GM12891 (cell line): ENCODE measurements at regions not wholly inside any gene's neighbourhood (a gene's known extent, or its start where the extent isn't known, plus 50 kb on each side); places are given as distances from the start of the nearest gene placed in this dataset.
"Not testable (repeated sequence)": the region's sequence is repeated elsewhere in the genome, so short reads cannot be mapped to it uniquely, and the experiment has no call there.

Source experiments
- DNase-seq: peaks from one replicate; pipeline ENCODE4 v3.0.0; 2011; ENCODE audit warnings: low spot score; ENCODE audit not compliant: insufficient read length
- FAIRE-seq: peaks from 2 replicates; lab custom pipeline; 2011; peaks lifted over from hg19 to GRCh38; lab: Jason Lieb, UNC
- PAX5 ChIP-seq: IDR thresholded peaks from 2 replicates; pipeline ENCODE4 v1.6.1; 2011; ENCODE audit warnings: low read length, moderate library complexity, mild to moderate bottlenecking; ENCODE audit not compliant: insufficient read depth, severe bottlenecking
- POLR2A ChIP-seq: IDR thresholded peaks from 2 replicates; pipeline ENCODE4 v1.6.1; 2011; ENCODE audit warnings: low read depth, low read length, control low read depth
- POLR2AphosphoS5 ChIP-seq: IDR thresholded peaks from 2 replicates; pipeline ENCODE4 v1.6.1; 2011; ENCODE audit warnings: low read depth, low read length, control low read depth
- POU2F2 ChIP-seq: IDR thresholded peaks from 2 replicates; pipeline ENCODE4 v1.6.1; 2011; ENCODE audit warnings: low read depth, mild to moderate bottlenecking, control low read depth, low read length, moderate library complexity
- SPI1 ChIP-seq: IDR thresholded peaks from 2 replicates; pipeline ENCODE4 v1.6.1; 2011; ENCODE audit warnings: low read depth, low read length, control low read depth
- TAF1 ChIP-seq: IDR thresholded peaks from 2 replicates; pipeline ENCODE4 v1.6.1; 2011; ENCODE audit warnings: low read depth, low read length, control low read depth

DNA sequence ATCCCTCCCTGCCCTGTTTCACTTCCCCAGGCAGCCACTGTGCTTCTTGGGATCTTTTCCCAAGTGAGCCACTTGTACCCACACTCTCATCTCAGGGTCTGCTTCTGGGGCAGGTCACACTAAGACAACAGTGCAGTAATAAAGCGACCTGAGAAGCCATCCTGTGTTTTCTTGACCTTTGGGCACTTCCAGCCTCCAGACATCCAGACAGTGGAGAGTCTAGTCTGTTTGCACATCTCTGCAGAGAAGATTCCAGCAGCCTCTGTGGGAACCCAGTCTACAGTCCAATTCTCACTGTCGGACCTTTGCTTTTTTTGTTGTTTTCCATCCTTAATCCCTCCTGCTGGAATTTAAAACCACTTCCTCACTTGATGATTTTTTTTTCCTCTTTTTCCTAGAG lies 50.3 kb upstream of the ATP6AP2 start:
- no peak for DNase-seq
- TF ChIP-seq POU2F2 = no peak
- TF ChIP-seq SPI1 = no peak
- TF ChIP-seq POLR2A = no peak
- TF ChIP-seq PAX5 = no peak
- no peak for FAIRE-seq

DNA sequence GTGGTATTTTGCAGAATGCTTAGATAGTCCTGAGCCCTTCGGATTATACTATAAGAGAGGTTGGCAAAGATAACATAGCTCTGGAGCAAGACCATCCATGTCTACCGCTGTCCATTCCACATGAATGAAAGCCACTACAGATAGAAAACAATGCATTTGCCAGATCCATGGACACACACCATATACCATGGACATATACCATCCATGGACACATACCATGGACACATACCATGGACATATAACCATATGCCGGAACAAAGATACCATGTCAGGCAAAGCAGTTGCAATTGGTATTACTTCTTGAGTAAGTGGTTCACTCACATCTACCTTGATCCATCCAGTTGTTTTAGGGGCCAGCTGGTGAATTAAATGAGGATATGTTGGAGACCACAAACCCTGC lies 53.2 kb upstream of the ATP6AP2 start:
- TF ChIP-seq TAF1 = no peak
- no peak for TF ChIP-seq POU2F2
- TF ChIP-seq POLR2A = no peak
- no peak for TF ChIP-seq SPI1
- no peak for TF ChIP-seq PAX5
- TF ChIP-seq POLR2AphosphoS5 = no peak
- no peak for DNase-seq
- no peak for FAIRE-seq

DNA sequence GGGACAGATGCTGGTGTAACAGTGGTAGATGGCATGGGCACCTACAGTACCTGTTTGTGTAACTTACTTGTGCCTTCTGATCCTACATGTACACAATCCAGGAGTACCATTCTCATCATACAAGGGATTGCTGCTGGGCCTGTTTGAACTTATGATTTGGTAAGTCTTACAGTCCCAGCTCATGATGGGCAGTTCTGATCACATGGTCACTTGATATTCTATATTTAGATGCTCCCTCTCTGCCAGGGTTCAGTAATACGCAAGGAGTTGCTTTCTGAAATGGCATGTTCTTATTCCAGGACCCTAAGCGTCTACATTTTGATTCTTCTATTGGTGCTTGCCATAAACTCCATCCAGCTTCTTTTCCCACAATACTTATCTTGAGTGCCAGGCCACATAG lies 54.4 kb upstream of the ATP6AP2 start:
- FAIRE-seq = no peak
- TF ChIP-seq PAX5 (no peak), POLR2AphosphoS5 (no peak), SPI1 (no peak), POLR2A (no peak), POU2F2 (no peak), TAF1 (no peak)
- DNase-seq = no peak

DNA sequence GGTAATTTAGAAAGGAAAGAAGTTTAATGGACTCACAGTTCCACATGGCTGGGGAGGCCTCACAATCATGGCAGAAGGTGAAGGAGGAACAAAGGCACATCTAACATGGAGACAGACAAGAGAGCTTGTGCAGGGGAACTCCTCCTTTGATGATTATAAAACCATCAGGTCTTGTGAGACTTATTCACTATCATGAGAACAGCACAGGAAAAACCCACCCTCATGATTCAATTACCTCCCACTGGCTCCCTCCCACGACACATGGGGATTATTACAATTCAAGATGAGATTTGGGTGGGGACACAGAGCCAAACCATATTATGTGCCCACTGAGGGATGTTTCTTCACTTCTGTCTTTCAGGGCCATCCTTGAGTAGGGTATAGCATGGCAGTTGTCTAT lies 54.9 kb upstream of the ATP6AP2 start:
- FAIRE-seq = not testable (repeated sequence)

DNA sequence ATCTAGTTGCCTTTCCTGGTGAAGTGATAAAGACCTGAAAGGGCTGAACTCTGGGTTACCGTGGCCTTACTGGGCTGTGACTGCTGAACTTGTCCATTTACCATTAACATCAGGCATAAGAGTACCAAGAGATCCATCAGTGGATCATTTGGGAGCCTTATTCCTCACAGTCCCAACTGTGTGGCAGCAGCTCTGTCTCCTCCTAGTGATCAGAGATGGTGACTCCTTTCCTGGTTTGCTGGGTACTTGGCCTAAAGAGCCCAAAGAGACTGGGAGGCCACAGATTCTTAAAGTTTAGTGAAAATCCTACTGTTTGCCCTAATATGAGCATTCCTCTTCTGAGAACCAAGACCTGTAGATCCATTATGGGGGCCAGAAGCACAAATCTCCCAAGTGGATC lies 56.3 kb upstream of the ATP6AP2 start:
- TF ChIP-seq SPI1 (no peak), POU2F2 (no peak), POLR2A (no peak), TAF1 (no peak), PAX5 (no peak), POLR2AphosphoS5 (no peak)
- FAIRE-seq (no peak), DNase-seq (no peak)

More for the DNA sequence above, 54.9 kb upstream of the ATP6AP2 start:
- DNase-seq = not testable (repeated sequence)

DNA sequence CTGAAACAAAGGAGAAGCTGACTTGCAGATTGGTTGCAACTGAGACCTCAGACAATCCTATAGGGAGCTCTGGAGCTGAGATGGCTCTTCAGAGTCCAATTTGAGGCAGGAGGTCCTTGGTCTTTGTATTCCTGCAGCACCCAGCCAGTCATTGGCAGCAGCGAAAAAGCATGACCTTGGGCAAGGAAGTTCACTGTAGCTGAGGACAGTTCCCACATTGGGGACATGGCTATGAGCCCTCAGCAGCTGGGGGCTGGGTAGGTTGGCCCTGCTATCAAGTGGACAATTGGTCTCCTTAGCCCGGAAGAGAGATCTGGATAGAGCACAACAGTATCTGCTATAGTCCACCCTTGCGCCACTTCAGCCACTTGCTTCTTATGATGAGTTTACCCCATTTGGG lies 56.9 kb upstream of the ATP6AP2 start:
- FAIRE-seq (no peak), DNase-seq (no peak)
- TF ChIP-seq POLR2A = no peak
- no peak for TF ChIP-seq PAX5
- no peak for TF ChIP-seq POU2F2
- no peak for TF ChIP-seq POLR2AphosphoS5
- TF ChIP-seq SPI1 = no peak
- TF ChIP-seq TAF1 = no peak

DNA sequence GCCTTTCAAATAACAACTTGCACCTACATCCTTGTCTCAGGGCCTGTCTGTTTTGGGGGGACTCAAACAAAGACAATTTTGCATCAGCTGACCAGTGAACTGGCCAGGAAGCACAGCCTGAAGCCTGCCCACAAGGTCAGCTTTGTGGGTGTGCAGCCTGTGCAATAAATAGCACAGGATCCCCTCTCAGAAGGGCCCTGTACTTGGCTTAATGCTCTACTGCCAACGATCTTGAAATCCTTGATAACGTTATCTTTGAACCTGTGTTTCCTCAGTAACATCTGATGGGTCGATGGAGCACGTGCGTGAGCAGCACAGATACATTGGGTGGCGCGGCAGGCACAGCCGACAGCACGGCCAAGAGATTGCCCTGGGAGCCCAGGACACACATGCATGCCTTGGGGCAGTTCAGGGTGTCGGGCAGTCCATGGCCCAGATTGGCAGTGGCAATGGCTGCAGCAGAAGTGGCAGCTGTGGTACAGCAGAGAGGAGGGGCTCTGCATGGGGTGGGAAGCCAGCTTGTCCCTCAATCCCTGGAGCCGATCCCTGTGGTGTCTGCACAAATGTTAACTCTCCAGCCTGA lies 58.8 kb upstream of the ATP6AP2 start:
- TF ChIP-seq POU2F2 (no peak), PAX5 (no peak), POLR2A (no peak), SPI1 (no peak), TAF1 (no peak), POLR2AphosphoS5 (no peak)
- DNase-seq = no peak
- FAIRE-seq = no peak

DNA sequence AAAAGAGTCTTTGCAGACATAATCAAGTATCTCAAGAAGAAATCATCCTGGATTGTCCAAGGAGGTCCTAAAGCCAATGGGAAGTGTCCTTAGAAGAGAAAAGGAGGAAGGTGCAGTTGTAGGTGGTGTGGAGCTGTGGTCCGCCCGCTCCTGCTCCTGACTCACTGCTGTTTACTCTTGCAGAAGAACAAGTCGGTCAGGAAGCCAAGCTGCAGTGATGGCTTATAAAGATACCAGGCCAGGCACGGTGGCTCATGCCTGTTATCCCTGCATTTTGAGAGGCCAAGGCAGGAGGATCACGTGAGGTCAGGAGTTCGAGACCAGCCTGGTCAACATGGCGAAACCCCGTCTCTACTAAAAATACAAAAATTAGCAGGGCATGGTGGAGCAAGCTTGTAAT lies 66.4 kb upstream of the ATP6AP2 start:
- FAIRE-seq (no peak), DNase-seq (no peak)
- TF ChIP-seq PAX5 (no peak), POLR2A (no peak), TAF1 (no peak), SPI1 (no peak), POU2F2 (no peak), POLR2AphosphoS5 (no peak)

DNA sequence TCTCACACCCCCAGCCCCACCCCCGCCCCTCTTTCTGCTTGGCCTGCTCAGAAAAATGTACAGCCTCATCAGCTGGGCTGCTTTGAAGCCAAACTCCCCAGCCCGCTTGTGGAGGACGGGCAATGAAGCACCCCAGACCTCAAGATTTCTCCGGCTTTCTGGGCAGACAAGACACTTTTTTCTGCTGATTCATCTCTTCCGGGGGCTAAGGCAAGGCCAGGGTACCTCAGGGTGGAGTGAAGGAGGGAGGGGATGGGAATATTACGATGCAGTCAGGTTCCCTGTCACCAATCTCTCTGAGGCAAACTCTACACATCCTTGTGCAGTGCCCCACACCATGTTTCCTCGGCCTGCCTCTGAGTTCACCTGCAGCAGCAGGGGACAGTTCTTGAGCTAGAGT lies 66.9 kb upstream of the ATP6AP2 start:
- no peak for TF ChIP-seq POU2F2
- no peak for TF ChIP-seq PAX5
- no peak for TF ChIP-seq POLR2AphosphoS5
- TF ChIP-seq POLR2A = no peak
- no peak for TF ChIP-seq TAF1
- no peak for TF ChIP-seq SPI1
- DNase-seq (no peak), FAIRE-seq (no peak)

DNA sequence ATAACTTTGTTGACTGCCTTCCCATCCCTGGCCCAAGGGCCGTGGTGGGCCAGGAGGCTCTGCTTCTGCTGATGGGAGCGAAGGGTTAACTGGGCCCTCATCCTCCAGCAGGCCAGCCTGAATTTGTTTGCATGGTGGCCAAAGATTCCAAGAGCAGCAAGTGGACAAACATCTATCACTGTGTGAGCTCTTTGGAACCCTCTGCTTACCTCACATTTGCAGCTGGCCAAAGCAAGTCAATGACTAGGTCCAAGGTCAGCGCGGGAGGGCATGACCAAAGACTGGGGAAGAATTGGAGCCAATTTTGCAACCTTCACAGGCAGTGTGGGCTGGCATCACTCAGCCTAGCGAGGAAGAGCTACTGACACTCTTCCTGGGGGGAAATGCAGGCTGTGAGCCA lies 67.8 kb upstream of the ATP6AP2 start:
- TF ChIP-seq POU2F2 = no peak
- no peak for TF ChIP-seq PAX5
- TF ChIP-seq SPI1 = no peak
- TF ChIP-seq TAF1 = no peak
- no peak for TF ChIP-seq POLR2AphosphoS5
- no peak for TF ChIP-seq POLR2A
- FAIRE-seq (no peak), DNase-seq (no peak)
